Activated gamma-delta T cell treated with anti-CD3 and anti-CD28 coated beads, Interleukin-2, amount 50 U/mL, for 16 hours (primary cell): ENCODE measurements at regions not wholly inside any gene's neighbourhood (a gene's known extent, or its start where the extent isn't known, plus 50 kb on each side); places are given as distances from the start of the nearest gene placed in this dataset.
"Not testable (repeated sequence)": the region's sequence is repeated elsewhere in the genome, so short reads cannot be mapped to it uniquely, and the experiment has no call there.

ENCODE experiments used
- DNase-seq: peaks from one replicate; pipeline ENCODE4 v3.0.0-alpha.2; 2020; ENCODE audit warnings: low read depth

DNA sequence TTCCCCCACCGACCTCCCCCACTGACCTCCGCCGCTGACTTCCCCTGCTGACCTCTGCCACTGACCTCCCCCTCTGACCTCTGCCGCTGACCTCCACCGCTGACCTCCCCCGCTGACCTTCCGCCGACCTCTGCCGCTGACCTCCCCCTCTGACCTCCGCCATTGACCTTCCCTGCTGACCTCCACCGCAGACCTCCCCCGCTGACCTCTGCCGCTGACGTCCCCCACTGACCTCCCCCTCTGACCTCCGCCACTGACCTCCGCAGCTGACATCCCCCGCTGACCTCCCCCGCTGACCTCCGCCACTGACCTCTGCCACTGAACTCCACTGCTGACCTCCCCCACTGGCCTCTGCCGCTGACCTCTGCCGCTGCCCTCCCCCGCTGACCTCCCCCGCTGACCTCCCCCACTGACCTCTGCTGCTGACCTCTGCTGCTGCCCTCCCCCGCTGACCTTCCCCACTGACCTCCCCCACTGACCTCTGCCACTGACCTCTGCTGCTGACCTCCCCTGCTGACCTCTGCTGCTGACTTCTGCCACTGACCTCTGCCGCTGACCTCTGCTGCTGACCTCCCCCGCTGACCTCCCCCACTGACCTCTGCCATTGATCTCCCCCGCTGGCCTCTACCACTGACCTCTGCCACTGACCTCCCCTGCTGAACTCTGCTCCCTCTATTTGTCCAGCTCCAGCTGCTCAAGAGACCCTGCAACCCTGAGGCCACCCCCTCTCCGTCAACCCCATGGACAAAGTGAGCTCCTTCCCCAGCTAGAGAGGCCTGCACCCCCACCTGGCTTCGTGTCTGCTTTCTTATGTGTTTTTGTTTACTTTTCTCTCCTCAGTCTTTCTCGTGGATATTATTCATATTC is 91.4 kb upstream of the AFDN start:
- no peak for DNase-seq

DNA sequence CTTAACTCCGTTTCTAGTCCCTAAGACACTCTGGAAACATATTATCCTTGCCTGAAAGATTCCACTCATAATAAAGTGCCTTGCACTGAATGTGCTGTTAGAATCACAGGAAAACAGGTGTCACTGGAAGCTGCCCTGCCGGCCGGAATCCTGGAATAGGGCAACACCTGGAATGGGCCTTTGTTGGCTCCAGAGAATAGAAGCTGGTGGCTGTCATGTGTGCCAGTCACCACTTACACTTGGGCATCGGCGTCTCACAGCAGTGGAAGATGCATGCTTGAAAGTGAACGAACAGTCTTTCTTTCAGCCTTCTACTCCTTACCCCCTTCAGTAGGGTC is 90.8 kb upstream of the AFDN start:
- DNase-seq, result no peak

GRCh38 chr6:167736486-167737204 is 90.1 kb upstream of the AFDN start:
- no peak for DNase-seq

DNA sequence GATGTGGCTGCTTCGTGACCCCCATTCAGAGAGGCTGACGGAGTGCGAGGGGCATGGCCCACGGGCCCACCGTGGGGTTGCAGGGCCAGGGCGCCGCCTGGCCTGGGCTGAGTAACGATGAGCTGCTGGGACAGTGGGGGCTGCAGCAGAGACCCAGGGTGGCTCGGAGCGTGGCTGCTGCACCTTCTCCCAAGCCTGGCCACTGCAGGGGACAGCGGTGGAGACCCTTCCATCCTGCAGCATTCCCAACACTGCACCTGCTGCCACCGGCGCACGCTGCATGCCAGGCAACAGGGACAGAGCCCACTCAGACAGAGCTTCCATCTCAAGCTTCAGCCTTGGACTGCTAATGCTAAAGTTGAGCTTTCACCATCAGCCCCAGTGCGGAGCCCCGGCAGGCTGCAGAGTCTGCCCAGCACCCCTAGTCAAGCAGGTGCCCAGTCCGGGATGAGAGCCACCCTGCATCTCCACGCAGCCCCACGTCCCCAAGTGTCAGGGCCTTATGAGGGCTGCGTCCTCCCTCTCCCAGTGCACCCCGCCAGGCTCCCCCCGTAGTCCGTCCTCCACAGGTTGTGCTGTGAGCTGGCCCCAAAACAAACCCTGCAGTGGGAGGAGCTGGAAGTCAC is 89.4 kb upstream of the AFDN start:
- DNase-seq, result no peak

DNA sequence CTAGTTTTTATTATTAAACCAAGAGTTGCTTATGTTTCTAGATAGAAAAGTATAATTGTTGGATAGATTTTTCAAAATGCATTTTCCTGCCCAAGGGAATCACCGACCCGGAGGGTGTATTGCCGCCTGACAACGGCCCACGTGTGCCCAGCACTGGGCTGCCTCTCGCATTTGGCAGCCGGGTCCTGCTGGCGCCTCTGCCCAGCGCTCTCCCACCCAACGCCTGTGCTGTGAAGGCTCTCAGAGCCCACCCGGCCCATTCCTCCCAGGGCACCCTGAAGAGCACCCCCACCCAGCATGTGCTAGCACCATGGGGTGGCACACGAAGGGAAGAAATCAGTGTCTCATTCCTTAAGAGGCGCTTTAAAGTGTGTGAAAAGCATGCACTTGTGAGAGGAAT is 88.3 kb upstream of the AFDN start:
- DNase-seq, result no peak

DNA sequence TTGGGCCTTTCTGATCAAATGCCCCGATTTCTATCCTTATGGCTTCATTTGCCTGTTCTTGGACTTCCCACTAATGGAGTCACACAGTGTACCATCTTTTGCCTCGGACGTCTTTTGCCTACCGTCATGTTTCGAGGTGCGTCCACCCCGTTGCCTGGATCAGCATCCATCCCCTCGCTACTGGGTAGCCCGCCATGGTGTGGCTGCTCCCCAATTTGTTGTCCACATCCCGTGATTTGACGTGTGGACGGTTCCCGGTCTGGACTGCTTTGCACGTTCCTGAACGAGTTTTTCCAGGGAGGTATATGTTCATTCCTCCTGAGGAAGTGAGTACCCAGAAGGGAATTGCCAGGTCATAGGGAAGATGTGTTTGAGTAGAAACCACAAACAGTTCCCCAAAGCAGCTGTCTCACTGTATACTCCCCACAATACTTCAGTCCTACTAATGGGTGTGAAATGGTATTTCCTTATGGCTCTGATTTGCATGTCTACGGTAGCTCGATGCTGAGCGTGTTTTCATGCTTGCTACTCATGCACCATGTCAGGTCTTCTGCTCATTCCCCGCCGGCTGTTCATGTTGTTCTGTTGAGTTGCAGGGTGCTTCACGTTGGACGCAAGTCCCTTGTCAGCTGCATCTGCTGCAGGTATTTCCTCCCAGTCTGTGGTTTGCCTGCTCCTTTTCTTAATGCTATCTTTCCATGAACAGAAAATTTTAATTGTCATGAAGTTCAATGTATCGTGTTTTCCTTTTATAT is 86.8 kb upstream of the AFDN start:
- no peak for DNase-seq

DNA sequence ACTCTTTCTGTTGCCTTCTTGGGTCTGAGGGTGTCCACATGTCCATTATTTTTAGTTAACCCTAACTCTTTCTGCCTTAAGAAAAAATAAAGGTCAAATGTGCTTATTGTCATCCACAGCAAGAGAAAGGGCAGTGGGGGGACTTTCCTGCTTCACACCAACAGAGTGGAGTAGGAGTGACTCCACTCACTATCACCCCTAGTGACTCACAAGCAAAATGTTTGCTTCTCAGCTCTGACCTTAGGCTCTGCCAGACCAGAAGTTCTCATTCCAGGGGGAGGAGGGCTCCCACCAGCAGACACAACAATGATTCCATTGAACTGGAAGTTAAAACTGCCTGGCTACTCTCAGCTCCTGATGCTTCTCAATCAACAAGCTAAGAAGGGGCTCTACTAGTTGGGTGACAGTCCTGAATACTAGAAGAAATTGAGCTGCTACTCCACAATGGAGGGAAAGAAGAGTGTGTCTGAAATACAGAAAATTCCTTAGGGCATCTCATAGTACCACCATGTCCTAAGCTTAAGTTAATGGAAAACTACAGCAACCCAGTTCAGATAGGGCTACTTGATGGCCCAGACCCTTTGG is 83.9 kb upstream of the AFDN start:
- no peak for DNase-seq

DNA sequence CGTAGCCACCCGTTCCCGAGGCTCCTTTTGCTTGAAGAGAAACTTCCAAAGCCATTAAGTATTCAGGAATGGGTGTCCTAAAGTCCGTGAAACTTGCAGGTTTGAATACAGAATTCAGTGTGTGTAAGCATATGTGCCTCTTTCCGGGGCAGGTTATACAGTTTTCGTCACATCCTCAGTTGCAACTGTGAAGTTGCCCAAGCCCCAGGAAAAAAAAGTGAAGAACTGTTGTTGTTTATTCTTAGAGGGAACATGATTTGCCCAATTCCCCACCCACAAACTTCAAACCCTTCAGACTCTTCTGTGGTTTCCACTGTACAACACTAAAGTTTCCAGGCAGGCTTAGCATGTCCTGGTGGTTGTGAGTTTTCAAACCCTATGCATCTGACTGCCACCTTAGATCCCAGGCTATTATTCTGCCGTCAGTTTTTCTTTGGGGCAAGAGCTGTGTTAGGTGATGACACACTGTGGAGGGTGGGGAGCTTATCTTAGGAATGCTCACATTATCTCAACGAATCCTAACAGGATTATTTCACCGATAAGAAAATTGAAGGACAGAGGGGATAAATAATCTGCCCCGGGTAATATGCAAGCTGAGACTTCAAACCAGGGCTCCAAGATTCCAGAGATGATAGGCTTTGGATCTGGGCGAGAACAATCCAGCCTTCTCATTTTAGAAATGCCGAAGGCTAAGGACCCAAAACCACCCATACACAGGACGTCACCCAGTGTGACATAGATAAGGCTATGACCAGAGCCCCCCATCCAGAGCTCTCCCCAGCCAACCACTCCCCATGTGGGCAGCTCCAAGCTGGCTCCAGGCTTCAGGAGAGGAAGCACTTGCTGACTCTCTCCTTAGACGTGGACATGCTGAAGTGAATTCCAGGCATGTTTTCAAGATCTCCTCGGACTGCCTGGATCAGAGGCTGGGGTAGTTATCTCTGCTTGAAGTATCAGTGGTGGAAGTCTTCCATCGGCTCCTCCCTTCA is 81.7 kb upstream of the AFDN start:
- no peak for DNase-seq

- DNase-seq, result no peak
Observed at GRCh38 chr6:167745670-167746389, 80.9 kb upstream of the AFDN start.

DNA sequence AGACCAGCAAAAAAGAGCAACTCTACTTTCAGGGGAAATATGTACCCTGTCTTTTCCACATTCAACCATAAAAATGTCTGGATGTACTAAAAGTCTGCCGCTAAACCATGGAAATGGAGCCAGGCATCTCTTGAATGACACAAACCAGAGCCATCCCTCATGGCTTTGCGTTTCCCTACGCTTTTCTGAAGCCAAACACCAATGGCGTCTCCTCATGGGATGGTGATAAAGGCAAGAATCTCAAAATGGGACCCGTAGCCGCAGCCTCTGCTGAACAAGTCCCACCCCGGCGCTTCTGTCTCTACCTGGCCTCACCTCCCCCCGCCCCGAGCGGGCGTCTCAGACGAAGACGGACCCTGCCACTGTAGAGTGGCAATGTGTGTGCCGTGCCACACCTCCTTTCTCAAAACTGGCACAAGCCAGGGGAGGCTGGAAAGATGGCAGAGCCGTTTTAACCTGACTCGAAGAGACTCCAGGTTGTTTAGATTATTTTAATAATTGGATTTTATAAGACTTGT is 80.3 kb upstream of the AFDN start:
- no peak for DNase-seq

GRCh38 chr6:167746975-167747374 is 79.7 kb upstream of the AFDN start:
- DNase-seq, result no peak

DNA sequence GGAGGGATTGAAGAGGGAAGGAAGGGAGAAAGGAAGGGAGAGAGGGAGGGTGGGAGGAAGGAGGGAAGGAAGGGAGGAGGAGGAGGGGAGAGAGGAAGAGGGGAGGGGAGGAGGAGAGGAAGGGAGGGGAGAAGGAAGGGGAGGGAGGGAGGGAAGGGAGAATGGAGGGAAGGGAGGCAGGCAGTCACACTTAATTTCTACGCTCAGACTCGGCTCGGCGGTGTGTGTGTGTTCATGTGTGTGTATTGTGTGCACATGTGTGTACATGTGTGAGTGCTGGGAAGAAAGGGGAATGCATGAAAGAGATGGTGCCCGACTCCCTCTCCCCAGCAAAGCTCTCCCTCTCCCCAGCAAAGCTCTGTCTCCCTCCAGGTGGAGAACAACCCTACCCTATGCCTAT is 79.1 kb upstream of the AFDN start:
- no peak for DNase-seq

GRCh38 chr6:167748046-167748445 is 78.7 kb upstream of the AFDN start:
- DNase-seq, result no peak

DNA sequence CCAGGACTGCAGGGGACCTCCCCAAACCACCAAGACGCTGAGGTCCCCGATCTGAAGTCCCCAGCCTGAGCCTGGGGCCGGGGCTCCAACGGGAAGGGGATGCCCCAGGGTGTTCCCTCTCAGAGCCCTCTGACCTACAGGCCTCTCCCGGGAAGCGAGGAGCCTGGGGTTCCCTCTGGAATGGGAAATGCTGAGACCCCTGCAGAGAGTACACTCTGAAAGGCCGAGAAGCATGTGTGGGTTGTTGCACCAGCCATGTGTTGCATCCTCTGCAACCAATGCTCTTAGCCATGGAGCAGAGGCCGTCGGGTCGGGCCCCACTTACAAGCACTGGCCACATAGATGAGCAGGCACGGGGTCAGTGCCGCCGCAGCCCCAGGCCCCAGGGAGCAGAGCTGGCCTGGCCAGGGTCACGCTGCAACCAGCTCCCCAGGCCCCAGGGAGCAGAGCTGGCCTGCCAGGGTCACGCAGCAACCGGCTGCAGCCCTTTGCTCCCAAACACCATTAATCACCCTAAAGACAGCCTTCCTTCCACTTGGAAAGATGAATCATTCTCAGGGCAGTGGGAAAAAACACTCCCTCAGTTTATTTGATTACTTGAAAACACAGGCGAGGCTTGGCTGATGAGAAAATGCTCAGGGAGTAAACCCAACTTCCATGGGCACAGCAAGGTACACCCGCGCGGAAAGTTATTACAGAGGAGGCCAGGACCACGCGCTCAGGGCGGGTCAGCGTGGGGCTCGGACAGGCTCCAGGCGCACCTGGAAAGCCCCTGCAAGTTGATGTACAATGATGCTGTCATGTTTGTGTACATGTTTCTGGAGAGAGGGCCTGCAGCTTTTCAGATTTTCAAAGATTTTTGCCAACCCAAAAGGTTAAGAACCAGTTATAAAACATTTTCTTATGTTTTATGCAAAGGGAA is 78.0 kb upstream of the AFDN start:
- DNase-seq, result no peak

GRCh38 chr6:167750956-167751358 is 75.8 kb upstream of the AFDN start:
- DNase-seq, result no peak

GRCh38 chr6:167751579-167752115 is 75.1 kb upstream of the AFDN start:
- DNase-seq, result no peak

DNA sequence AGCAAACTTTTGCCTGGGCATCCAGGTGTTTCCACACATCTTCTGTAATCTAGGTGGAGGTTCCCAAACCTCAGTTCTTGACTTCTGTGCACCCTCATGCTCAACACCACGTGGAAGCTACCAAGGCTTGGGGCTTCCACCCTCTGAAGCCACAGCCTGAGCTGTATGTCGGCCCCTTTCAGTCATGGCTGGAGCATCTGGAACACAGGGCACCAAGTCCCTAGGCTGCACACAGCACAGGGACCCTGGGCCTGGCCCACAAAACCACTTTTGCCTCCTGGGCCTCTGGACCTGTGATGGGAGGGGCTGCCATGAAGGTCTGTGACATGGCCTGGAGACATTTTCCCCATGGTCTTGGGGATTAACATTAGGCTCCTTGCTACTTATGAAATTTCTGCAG is 73.4 kb upstream of the AFDN start:
- not testable (repeated sequence) for DNase-seq

GRCh38 chr6:167754691-167755090 is 72.0 kb upstream of the AFDN start:
- no peak for DNase-seq

DNA sequence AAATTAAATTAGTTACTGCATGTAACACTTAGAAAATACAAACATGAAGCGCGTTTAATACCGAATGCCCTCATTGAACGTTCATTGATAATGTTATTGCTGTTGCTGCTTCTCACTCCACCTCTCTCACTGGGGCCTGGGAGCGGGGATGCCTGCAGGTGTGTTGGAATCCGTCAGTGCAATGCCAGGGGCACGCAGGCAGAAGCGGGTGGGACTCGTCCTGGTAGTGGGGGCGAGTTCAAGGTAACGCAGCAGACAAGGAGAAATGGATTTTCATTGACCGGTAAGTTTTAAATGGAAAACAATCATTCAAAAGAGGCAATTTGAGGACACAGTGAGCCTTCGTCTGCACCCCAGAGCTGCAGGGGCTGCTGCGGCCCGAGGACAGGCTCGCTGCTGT is 71.2 kb upstream of the AFDN start:
- DNase-seq, result no peak
